Astrocyte (in vitro differentiated cells and primary cell): ENCODE measurements at regions not wholly inside any gene's neighbourhood (a gene's known extent, or its start where the extent isn't known, plus 50 kb on each side); places are given as distances from the start of the nearest gene placed in this dataset.

Source experiments
- DNase-seq: peaks from one replicate; pipeline ENCODE4 v3.0.0-alpha.2; 2010; ENCODE audit warnings: low read depth
- FAIRE-seq: peaks from 2 replicates; lab custom pipeline; 2011; peaks lifted over from hg19 to GRCh38; lab: Jason Lieb, UNC
- H2AFZ ChIP-seq: 2 replicates; pipeline ENCODE4 v1.6.0; 2012; ENCODE audit warnings: low read depth, low read length, inconsistent platforms
- H3K27ac ChIP-seq: 2 replicates; pipeline ENCODE4 v1.5.1; 2011; ENCODE audit warnings: low read depth, low read length, inconsistent platforms
- H3K27me3 ChIP-seq: 2 replicates; pipeline ENCODE4 v1.6.0; 2011; ENCODE audit warnings: low read length, inconsistent platforms; ENCODE audit not compliant: insufficient read depth
- H3K36me3 ChIP-seq: 2 replicates; pipeline ENCODE4 v1.5.1; 2011; ENCODE audit warnings: low read length, inconsistent platforms; ENCODE audit not compliant: insufficient read depth
- H3K4me1 ChIP-seq: 2 replicates; pipeline ENCODE4 v1.5.1; 2011; ENCODE audit warnings: low read length, inconsistent platforms; ENCODE audit not compliant: insufficient read depth
- H3K4me2 ChIP-seq: 2 replicates; pipeline ENCODE4 v1.6.0; 2012; ENCODE audit warnings: low read length, inconsistent platforms
- H3K4me3 ChIP-seq: 2 replicates; pipeline ENCODE4 v1.5.1; 2011; ENCODE audit warnings: low read depth, mild to moderate bottlenecking, low read length, inconsistent platforms; ENCODE audit not compliant: insufficient read depth
- H3K79me2 ChIP-seq: 2 replicates; pipeline ENCODE4 v1.6.0; 2012; ENCODE audit warnings: mild to moderate bottlenecking, low read length, inconsistent platforms; ENCODE audit not compliant: insufficient read depth
- H3K9ac ChIP-seq: 2 replicates; pipeline ENCODE4 v1.6.0; 2012; ENCODE audit warnings: mild to moderate bottlenecking, low read length, inconsistent platforms
- H3K9me3 ChIP-seq: 2 replicates; pipeline ENCODE4 v1.5.1; 2012; ENCODE audit warnings: low read depth, mild to moderate bottlenecking, low read length, inconsistent platforms; ENCODE audit not compliant: insufficient read depth
- H4K20me1 ChIP-seq: 2 replicates; pipeline ENCODE4 v1.6.0; 2012; ENCODE audit warnings: low read length, inconsistent platforms; ENCODE audit not compliant: insufficient read depth
- H3K27ac Mint-ChIP-seq: one replicate; pipeline ENCODE4 v1.8.0; 2021; ENCODE audit warnings: mild to moderate bottlenecking, mixed read lengths; ENCODE audit not compliant: unreplicated experiment
- H3K27me3 Mint-ChIP-seq: one replicate; pipeline ENCODE4 v1.8.0; 2021; ENCODE audit warnings: low read depth, mixed read lengths; ENCODE audit not compliant: unreplicated experiment
- H3K36me3 Mint-ChIP-seq: one replicate; pipeline ENCODE4 v1.8.0; 2021; ENCODE audit warnings: low read depth, mixed read lengths; ENCODE audit not compliant: unreplicated experiment
- H3K4me1 Mint-ChIP-seq: one replicate; pipeline ENCODE4 v1.8.0; 2021; ENCODE audit warnings: low read depth, mixed read lengths; ENCODE audit not compliant: unreplicated experiment
- H3K4me3 Mint-ChIP-seq: one replicate; pipeline ENCODE4 v1.8.0; 2021; ENCODE audit warnings: mild to moderate bottlenecking, moderate library complexity, mixed read lengths; ENCODE audit not compliant: unreplicated experiment
- H3K9me3 Mint-ChIP-seq: one replicate; pipeline ENCODE4 v1.8.0; 2021; ENCODE audit warnings: mild to moderate bottlenecking, mixed read lengths; ENCODE audit not compliant: unreplicated experiment
- EZH2 ChIP-seq: IDR thresholded peaks from 2 replicates; pipeline ENCODE4 v1.6.1; 2012; ENCODE audit warnings: mild to moderate bottlenecking, low read length, inconsistent platforms; ENCODE audit not compliant: insufficient read depth
- TF ChIP-seq, protein P1 (sequence below): IDR thresholded peaks from 2 replicates; pipeline ENCODE4 v1.5.1; 2011; ENCODE audit warnings: low read depth, mild to moderate bottlenecking, inconsistent platforms, low read length, moderate library complexity; ENCODE audit not compliant: insufficient read depth

DNA sequence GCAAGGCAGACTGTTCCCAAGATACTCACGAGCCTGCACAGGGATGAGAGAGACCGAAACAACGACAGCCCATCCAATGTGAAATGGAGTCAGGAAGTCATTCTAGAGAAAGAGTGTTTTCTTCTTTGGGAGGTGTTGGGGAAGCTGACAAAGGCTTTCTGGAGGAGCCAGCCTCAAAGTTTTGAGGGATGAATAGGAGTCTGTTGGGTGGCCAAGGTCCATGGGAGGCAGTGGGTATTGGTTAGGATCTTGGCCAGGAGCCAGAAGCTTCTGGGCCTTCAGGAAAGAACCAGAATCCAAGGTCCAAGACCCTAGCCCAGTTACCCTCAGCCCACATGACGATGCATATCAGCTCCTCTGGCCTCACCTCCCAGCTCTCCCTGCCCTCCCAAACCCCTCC, 59.9 kb upstream of the SHISAL1 start:
- H3K36me3 Mint-ChIP-seq, result peaks cover 3% of the 10 kb centered on the region
- Histone ChIP-seq H3K36me3 (no peaks in the 10 kb centered on the region), H3K4me3 (no peak overlapping the region), H3K4me1 (no peaks in the 10 kb centered on the region), H4K20me1 (no peaks in the 10 kb centered on the region), H3K9me3 (peaks cover 3% of the 10 kb centered on the region), H3K4me2 (no peak overlapping the region), H3K27me3 (peaks cover 9% of the 10 kb centered on the region), H3K9ac (no peak overlapping the region), H3K79me2 (no peaks in the 10 kb centered on the region), H3K27ac (no peak overlapping the region), H2AFZ (no peak overlapping the region)
- FAIRE-seq (no peak), DNase-seq (no peak)
- H3K4me1 Mint-ChIP-seq, result no peaks in the 10 kb centered on the region
- TF ChIP-seq EZH2, result no peak
- TF ChIP-seq, protein P1, sequence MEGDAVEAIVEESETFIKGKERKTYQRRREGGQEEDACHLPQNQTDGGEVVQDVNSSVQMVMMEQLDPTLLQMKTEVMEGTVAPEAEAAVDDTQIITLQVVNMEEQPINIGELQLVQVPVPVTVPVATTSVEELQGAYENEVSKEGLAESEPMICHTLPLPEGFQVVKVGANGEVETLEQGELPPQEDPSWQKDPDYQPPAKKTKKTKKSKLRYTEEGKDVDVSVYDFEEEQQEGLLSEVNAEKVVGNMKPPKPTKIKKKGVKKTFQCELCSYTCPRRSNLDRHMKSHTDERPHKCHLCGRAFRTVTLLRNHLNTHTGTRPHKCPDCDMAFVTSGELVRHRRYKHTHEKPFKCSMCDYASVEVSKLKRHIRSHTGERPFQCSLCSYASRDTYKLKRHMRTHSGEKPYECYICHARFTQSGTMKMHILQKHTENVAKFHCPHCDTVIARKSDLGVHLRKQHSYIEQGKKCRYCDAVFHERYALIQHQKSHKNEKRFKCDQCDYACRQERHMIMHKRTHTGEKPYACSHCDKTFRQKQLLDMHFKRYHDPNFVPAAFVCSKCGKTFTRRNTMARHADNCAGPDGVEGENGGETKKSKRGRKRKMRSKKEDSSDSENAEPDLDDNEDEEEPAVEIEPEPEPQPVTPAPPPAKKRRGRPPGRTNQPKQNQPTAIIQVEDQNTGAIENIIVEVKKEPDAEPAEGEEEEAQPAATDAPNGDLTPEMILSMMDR, result no peak
- peaks cover 10% of the 10 kb centered on the region for H3K9me3 Mint-ChIP-seq
- H3K27ac Mint-ChIP-seq, result no peak overlapping the region
- H3K4me3 Mint-ChIP-seq, result no peak overlapping the region
- peaks cover 15% of the 10 kb centered on the region for H3K27me3 Mint-ChIP-seq

DNA sequence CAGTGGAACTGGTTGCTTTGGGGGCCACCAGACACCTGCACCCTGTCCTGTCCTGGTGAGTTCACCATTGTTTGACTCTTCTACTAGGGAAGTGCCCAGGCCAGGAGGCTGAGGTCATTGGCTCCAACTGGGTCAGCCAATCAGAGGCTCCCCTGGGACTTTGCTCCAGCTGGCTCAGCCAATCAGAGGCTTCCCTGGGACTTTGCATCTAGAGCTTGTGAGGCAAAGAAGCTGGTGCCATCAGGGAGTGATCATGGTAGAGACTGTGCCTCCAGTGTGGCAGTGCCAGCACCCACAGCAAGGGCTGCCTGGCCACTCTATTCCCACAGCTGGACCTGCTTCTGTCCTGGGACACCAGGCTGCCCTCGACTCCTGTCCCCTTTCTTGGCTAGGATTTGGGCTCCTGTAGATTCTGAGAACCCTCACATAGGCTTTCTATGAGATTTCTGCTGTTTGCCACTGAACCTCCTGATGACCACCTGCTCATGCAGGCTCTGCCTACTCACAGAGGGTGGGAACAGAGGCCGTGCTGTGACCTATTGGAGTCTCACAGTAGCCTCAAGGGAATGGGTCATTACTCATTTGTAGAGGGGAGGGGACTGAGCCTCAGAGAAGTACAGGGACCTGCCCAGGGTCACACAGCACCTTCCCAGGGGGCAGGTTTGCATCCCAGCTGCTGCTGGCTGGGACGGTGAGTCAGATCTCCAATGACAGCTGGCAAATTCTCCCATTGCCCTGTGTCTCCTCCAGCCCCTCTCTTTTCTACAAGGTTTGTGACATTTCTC, 59.2 kb upstream of the SHISAL1 start:
- H3K79me2 ChIP-seq, result no peaks in the 10 kb centered on the region
- Mint-ChIP-seq H3K27me3 (peaks cover 16% of the 10 kb centered on the region), H3K4me1 (peaks cover 2% of the 10 kb centered on the region), H3K4me3 (no peak overlapping the region), H3K36me3 (peaks cover 3% of the 10 kb centered on the region), H3K27ac (no peak overlapping the region), H3K9me3 (peaks cover 8% of the 10 kb centered on the region)
- H2AFZ ChIP-seq, result no peak overlapping the region
- no peak overlapping the region for H3K4me3 ChIP-seq
- no peaks in the 10 kb centered on the region for H3K36me3 ChIP-seq
- H3K9ac ChIP-seq, result no peak overlapping the region
- peaks cover 3% of the 10 kb centered on the region for H3K9me3 ChIP-seq
- no peak overlapping the region for H3K27ac ChIP-seq
- peaks cover 11% of the 10 kb centered on the region for H3K27me3 ChIP-seq
- no peak overlapping the region for H3K4me2 ChIP-seq
- FAIRE-seq (no peak), DNase-seq (no peak)
- no peaks in the 10 kb centered on the region for H3K4me1 ChIP-seq
- no peak for TF ChIP-seq EZH2
- TF ChIP-seq, protein P1, result no peak
- no peaks in the 10 kb centered on the region for H4K20me1 ChIP-seq
